ENCODE measurements at regions not wholly inside any gene's neighbourhood (a gene's known extent, or its start where the extent isn't known, plus 50 kb on each side); places are given as distances from the start of the nearest gene placed in this dataset.
A peak's percentile ranks its signal among the peaks of the same experiment; 100 is the strongest.

- H3K4me3 Mint-ChIP-seq = no peak overlapping the region
- no peaks in the 10 kb centered on the region for H3K36me3 Mint-ChIP-seq (ENCODE audit: low read depth)
- no peak for TF ChIP-seq CTCF (conservative IDR thresholded peaks at IDR 0.05)
- H3K4me1 Mint-ChIP-seq = peaks cover 19% of the 10 kb centered on the region
- DNase-seq (ENCODE audit: low read depth, low spot score) = no peak
- H3K9me3 Mint-ChIP-seq = peaks cover 7% of the 10 kb centered on the region
- no peak overlapping the region for H3K27ac Mint-ChIP-seq (ENCODE audit: unreplicated experiment)
- H3K27me3 Mint-ChIP-seq (ENCODE audit: low read depth) = no peaks in the 10 kb centered on the region
Observed at GRCh38 chr3:31357451-31357850, 175.3 kb upstream of the STT3B start.

- no peak overlapping the region for H3K4me3 Mint-ChIP-seq
- peaks cover 7% of the 10 kb centered on the region for H3K9me3 Mint-ChIP-seq
- no peak overlapping the region for H3K27ac Mint-ChIP-seq (ENCODE audit: unreplicated experiment)
- no peak for TF ChIP-seq CTCF (conservative IDR thresholded peaks at IDR 0.05)
- DNase-seq (ENCODE audit: low read depth, low spot score) = no peak
- H3K4me1 Mint-ChIP-seq = peaks cover 19% of the 10 kb centered on the region
- no peaks in the 10 kb centered on the region for H3K27me3 Mint-ChIP-seq (ENCODE audit: low read depth)
- H3K36me3 Mint-ChIP-seq (ENCODE audit: low read depth) = no peaks in the 10 kb centered on the region
Observed at GRCh38 chr3:31358473-31359070, 174.2 kb upstream of the STT3B start.

- peaks cover 19% of the 10 kb centered on the region for H3K4me1 Mint-ChIP-seq
- peaks cover 6% of the 10 kb centered on the region for H3K9me3 Mint-ChIP-seq
- no peak for TF ChIP-seq CTCF (conservative IDR thresholded peaks at IDR 0.05)
- no peaks in the 10 kb centered on the region for H3K27me3 Mint-ChIP-seq (ENCODE audit: low read depth)
- no peaks in the 10 kb centered on the region for H3K36me3 Mint-ChIP-seq (ENCODE audit: low read depth)
- no peak overlapping the region for H3K4me3 Mint-ChIP-seq
- H3K27ac Mint-ChIP-seq (ENCODE audit: unreplicated experiment) = peak overlapping the region; percentile 5
- DNase-seq (ENCODE audit: low read depth, low spot score) = no peak
Observed at GRCh38 chr3:31361371-31362273, 171.1 kb upstream of the STT3B start.

GRCh38 chr3:31364188-31364587 is 168.5 kb upstream of the STT3B start:
- H3K4me3 Mint-ChIP-seq = no peak overlapping the region
- H3K27me3 Mint-ChIP-seq (ENCODE audit: low read depth) = no peaks in the 10 kb centered on the region
- TF ChIP-seq CTCF (conservative IDR thresholded peaks at IDR 0.05) = no peak
- H3K4me1 Mint-ChIP-seq = peaks cover 19% of the 10 kb centered on the region
- no peak overlapping the region for H3K27ac Mint-ChIP-seq (ENCODE audit: unreplicated experiment)
- no peaks in the 10 kb centered on the region for H3K36me3 Mint-ChIP-seq (ENCODE audit: low read depth)
- H3K9me3 Mint-ChIP-seq = peaks cover 6% of the 10 kb centered on the region
- DNase-seq (ENCODE audit: low read depth, low spot score) = no peak

- no peak for TF ChIP-seq CTCF (conservative IDR thresholded peaks at IDR 0.05)
- H3K4me3 Mint-ChIP-seq = no peak overlapping the region
- DNase-seq (ENCODE audit: low read depth, low spot score) = no peak
- H3K4me1 Mint-ChIP-seq = peaks cover 19% of the 10 kb centered on the region
- no peak overlapping the region for H3K27ac Mint-ChIP-seq (ENCODE audit: unreplicated experiment)
- H3K27me3 Mint-ChIP-seq (ENCODE audit: low read depth) = no peaks in the 10 kb centered on the region
- no peaks in the 10 kb centered on the region for H3K36me3 Mint-ChIP-seq (ENCODE audit: low read depth)
- peaks cover 6% of the 10 kb centered on the region for H3K9me3 Mint-ChIP-seq
Observed at GRCh38 chr3:31364711-31365110, 168.0 kb upstream of the STT3B start.

Measured in neural crest cell (in vitro differentiated cells).